KBM-7 (cell line): ENCODE measurements at regions not wholly inside any gene's neighbourhood (a gene's known extent, or its start where the extent isn't known, plus 50 kb on each side); places are given as distances from the start of the nearest gene placed in this dataset.

Source experiments
- DNase-seq: peaks from one replicate; pipeline ENCODE4 v3.0.0-alpha.2; 2015
- in situ Hi-C: fragments of 300-500 bp; cut with MboI; formaldehyde crosslinking; loops from 2 replicates; pipeline ENCODE4 v1.14.3; 2020; ENCODE audit warnings: low sequenced_read_pairs, low pct_unique_long_range_greater_than_20kb, mixed read lengths

DNA sequence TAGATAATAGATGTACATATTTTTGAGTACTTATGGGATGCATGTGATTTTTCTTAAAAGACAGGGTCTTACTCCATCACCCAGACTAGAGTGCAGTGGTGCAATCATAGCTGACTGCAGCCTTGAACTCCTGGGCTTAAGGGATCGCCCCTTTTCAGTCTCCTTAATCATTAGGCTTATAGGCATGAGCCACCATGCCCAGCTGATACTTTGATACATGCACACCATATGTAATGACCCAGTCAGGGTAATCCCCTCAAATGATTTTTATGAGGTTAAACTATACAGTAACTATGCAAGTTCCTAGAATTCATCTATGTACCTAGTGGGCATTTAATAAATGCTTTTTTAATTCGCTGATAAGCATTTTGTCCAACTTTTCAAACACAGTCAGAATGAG is 292.3 kb downstream of the DTWD2 start:
- in situ Hi-C loops = no loop called here
- DNase-seq = no peak

DNA sequence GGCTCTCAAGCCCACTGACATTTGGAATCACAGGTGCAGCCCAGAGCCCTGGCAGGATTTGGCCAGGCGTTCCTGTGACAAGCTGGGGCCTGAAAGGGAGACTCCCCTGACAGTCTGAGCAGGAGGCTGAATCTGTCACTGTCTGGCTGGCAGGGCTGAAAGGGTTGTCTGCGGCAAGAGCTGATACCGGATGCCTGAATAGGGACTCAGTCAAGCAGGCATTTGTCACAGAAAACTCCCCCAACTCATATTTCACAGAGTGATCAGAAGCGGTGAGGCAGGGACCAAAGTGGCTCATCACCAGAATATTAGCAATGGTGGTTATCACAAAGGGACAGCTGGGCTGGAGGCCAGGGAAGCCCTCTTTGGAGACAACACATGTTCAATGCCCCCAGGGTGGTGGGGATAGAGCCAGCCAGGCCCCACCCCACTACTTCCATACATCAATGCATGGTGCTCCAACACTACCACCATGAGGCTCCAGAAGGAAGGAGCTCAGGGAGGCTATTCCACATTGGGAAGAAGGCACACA is 295.5 kb downstream of the DTWD2 start:
- DNase-seq = no peak
- in situ Hi-C loops = no loop called here

DNA sequence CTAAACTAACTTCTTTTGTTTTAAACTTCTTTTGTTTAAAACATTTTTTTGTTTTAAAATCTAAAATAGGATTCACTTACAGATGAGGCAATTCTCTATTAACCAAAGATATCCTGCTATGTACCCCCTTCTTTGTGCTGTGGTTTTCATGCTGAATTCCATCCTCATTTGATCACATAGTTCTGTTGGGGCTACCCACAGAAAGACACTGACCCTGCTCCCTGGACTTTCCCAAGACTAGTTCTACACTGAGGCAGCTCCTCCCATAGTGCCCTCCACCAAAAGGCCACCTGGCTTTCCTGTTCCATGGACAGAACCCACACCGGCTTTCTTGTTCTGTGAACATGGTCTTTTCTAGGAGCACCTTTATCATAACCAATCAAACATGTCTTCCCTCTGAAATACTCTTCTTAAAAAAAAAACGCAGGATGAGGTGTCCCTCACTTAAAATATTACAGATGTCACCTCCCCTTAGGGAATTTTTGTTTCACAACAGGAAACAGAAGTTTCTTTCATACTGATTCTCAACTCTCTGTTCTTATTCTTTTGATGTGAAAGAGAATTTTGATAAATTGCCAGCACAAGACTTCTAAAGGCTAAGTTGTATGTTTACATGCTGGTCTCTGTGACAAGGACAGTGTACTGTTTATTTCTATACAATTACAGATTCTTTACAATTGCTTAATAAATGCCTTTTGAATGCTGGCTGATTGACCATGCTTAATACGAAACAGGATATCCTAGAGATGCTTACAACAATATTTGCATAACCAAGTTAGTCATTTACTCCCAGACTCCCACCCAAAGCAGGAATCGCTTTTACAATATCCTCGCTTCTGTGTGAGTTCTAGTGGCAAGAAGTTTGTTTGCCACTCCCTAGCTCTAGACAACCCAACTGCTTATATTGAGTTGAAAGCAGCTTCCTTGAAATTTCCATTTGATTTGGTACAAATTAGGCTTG is 300.4 kb downstream of the DTWD2 start:
- no peak for DNase-seq
- in situ Hi-C loops = no loop called here

DNA sequence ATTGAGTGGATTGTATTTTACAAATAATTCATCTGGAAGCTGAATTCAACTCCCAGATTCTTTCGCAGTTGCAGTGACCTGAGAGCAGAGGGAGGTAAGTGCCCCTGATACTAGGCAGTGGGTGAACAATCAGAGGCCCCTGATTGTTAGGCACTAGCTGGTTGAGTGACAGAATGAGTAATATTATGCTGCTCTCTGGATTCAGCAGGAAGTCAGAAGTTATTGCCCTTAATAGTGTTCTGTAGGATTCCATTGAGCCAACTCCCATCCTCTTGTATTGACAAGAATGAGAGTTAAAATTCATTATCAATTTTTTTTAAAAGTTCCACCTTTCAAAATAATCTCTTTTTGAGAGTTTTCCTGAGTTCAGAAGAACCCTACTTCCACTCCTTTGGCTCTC is 301.2 kb downstream of the DTWD2 start:
- no peak for DNase-seq
- in situ Hi-C loops = no loop called here

DNA sequence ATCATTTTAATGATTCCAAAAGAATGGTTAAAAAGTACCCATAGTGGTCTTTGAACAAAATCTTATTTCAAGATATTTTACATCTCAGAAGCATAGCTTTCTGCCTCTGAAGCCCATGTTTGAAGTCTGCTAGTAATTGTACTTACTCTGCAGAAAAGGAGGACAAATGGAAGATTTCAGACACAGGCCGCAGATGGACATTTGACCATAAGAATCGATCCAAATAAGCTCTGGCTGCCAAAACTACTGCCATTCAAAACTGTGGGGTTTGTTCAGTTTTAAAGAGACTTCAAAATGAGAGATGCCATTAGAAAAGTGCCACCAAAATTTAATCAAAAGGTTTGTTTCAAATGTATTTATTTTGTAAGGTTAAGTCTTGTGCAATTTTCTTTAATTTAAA is 306.7 kb downstream of the DTWD2 start:
- in situ Hi-C loops = no loop called here

DNA sequence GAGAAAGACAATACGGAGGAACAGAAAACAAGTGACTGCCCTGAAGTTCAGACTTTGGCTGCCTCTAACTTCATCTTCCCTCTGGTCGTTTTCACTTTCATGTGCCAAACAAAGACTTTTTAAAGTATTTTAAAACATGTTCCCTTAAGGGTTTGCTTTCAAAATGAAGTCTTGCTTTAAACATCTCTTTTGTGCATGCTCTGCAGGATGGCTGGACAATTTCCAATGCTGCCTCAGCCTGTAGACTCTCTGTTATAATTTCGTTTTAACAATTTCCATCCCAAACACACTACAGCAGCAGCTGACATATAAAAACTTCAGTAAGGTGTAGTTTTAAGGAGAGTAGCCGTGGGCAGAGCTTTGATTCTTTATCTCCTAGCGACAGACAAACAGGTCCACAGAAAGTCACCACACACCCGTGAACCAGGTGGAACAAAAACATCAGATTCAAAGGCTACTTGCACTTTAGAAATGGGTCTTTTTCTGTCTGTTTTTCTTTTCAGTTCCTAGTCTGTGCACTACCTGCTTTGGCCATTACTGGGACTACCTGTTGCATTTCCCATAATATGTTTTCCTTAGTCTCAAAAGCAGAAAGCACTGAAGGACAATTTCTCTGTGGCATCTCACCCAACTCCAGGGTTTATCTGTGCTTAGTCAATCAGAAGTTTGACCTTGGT is 308.9 kb downstream of the DTWD2 start:
- in situ Hi-C loops = no loop called here

More for the DNA sequence above, 306.7 kb downstream of the DTWD2 start:
- DNase-seq = no peak

DNA sequence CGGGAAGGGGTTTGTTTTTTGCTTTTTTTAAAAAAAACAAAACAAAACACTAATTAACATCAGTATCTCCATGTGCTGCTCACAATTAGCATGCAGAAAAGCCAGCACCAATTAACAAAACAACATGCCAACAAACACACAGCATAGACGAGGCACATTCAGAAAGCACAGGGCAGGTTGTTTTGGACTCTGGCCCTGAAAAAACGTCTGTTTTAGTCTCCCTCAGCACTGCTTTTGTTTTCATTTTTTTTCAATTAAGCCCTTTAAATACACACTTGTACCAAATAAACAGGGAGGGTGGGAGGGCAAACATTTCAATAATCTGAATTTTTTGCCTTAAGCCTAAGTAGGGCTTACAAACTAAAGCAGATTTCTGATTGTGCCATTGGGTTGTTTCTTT is 309.6 kb downstream of the DTWD2 start:
- DNase-seq = no peak
- in situ Hi-C loops = no loop called here

More for the DNA sequence above, 308.9 kb downstream of the DTWD2 start:
- no peak for DNase-seq

DNA sequence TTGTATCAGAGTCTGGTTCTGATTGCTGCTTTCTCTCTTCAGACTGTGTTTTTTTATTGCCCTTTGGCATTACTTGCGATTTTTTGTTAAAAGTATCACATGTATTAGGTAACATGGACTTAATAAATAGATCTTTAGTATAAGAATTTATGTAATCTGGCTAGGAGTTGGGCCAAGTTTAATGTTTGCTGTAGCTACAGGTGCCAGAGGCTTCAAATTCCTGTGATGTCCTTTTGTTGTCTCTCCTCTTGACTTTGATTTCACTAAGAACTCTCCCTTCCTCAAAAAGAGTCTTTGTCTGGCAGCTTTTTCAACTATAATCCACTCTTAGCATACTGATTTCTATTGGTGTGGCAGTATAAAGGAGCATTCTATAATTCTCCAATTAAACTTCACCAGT is 313.1 kb downstream of the DTWD2 start:
- DNase-seq = no peak
- in situ Hi-C loops = no loop called here

DNA sequence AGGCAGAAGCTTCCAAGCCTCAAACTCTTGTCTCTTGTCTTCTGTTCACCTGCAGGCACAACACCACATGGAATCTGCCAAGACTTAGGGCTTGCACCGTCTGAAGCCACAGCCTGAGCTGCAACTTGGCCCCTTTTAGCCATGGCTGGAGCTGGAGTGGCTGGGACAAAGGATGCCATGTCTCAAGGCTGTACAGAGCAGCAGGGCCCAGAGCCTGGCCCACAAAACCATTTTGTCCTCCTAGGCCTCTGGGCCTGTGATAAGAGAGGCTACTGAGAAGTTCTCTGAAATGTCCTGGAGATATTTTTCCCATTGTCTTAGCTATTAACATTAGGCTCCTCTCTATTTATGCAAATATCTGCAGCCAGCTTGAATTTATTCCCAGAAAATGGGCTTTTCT is 330.8 kb downstream of the DTWD2 start:
- in situ Hi-C loops = no loop called here
- no peak for DNase-seq

DNA sequence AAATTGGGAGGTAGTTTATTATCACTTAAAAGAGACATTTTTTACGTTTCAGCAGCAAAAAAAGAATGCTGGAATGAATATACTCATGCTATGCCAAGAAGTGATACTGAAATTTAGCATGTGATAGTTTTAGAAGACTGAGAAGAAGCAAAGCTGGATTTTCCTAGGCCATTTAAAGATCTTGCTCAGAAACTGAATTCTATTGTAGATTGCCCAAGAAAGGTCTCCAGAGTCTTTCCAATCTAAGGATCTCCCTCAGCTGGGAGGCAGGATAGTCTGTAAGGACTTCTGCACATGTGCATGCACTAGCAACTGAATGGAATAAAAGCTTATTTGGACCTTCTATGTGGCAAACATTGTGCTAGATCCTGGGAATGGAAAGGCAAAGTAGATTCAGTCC is 334.5 kb downstream of the DTWD2 start:
- DNase-seq = no peak
- in situ Hi-C loops = no loop called here

DNA sequence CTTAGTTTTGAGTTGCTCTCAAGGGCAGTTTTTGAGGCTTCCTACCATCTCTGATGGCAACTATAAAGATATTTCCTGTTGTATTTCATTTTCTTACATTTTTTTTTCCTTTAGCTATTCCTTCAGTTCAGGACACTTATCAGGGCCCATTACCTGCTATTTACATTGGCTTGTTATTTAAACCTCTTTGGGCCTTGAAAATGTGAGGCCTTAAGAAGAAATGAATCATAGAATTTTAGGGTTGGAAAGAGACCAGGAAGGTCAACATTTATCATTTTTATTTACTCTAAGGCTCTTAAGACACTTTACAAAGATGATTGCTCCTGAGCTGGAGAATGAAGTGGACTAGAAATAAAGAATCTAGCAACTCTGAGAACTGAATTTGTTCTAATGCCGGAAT is 335.2 kb downstream of the DTWD2 start:
- DNase-seq = no peak
- in situ Hi-C loops = no loop called here

DNA sequence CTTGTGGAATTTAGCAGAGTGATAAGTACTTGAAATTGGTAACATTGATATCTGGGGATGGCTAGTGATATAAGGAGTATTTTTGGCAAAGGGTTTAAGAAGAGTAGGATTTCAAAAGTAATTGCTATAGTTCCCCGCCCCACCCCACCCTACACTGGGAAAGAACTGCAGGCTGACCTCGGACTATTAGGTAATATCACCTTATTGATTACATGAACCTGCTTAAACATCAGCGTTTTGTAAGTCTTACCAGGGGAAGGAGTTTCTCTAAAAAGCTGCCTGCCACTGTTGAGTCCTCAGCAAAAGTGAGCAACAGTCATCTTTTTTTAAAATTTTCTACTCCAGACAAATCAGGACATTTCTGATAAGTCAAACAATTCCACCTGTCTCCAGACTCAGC is 337.3 kb downstream of the DTWD2 start:
- no peak for DNase-seq
- in situ Hi-C loops = no loop called here

DNA sequence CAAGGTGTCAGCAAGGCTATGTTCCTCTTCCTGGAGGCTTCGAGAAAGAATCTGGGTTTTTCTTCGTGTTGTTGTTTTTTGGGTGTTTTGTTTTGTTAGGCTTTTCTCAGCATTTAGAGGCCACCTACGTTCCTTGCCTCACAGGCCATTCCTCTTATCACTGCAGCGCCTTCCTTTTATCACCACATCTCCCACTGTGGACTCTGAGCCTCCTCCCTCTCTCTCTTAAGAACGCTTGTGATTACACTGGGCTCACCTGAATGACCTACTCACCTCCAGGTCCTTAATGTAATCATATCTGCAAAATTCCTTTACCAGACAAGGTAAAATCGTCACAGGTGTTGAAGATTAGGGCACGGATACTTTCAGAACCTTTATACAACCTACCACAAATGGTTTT is 340.8 kb downstream of the DTWD2 start:
- in situ Hi-C loops = no loop called here

DNA sequence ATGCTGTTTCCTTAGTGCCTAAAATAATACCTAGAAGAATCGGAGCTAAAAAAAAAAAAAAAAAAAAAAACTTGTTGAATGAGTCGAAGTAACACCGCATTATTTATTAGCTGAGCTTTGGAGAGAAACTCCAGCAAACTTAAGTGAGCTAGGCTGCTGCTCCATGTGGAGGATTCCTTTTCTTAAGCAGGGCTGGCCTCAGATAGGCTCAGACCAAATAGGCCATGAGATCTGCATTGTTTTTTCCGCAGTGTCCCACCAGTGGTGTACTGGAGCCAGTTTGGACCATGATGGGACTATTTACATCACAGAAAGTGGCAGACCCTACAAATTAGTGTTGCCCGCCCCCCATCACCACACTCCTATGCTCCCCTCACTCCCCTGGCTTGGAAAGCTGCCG is 341.4 kb downstream of the DTWD2 start:
- in situ Hi-C loops = no loop called here
- no peak for DNase-seq

More for the DNA sequence above, 340.8 kb downstream of the DTWD2 start:
- no peak for DNase-seq

DNA sequence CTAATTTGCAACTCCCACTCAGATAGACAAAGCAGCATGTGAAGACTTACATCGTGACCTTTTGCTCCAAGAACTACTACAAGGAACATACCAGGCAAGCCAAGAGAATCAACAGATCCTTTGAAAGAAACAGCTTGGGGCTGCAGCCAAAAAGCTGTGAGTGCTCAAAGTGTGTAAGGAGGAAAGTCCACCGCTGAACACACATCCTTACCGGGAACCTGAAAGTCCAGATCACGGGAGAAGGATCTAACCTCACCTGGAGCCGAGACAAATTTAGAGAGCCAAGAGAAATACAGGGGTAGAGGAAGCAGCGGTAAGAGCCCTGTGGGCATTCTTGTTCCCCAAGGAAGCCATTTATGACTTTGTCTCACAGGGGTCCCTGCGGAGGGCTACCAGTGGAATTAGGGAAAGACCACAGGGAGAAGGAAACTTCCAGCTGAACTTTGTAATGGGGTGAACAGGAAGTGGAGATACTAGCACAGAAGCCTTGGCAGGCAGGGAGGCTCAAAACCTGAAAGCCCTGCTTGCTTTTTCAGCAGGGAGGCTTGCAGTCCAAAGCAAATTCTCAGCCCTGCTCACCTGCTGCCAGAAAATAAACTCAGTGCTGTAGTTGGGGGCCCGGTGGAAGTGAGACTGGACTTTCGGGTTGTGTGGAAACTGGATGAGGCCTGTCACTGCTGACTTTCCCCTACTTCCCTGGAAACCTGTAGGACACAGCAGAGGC is 350.2 kb downstream of the DTWD2 start:
- DNase-seq = no peak
- in situ Hi-C loops = no loop called here

DNA sequence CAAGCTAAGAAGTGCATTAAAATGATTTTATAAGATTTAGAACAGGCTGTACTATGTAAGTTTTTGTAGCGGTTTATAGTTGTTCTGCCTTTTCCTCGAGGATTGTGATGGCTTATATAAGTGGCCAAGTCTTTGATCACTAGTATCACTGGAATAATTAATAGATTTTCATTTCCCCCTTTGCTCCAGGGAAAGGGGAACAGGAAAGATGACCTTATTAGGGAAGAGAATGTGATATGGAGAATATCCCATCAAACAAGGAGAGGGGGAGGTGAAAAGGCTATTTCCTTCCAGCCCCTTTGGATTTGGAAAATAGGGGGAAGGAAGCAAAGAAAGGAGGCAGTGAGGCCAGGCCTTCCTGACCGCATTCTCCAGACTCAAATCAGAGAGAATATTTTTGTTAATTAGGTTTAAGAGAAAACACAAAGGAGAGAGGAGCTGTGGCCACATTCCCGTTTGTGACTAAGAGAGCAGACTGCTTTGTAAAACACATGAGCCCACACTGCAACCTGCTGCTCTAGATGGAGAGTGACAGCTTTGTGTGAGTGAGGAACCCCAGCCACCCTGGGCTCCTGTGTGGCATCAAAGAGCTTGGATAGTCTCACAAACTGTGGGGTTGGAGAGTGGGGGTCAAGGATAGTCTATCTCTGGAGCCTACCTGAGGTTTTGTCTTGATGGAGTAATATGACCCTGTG is 359.5 kb downstream of the DTWD2 start:
- in situ Hi-C loops = no loop called here
- no peak for DNase-seq

DNA sequence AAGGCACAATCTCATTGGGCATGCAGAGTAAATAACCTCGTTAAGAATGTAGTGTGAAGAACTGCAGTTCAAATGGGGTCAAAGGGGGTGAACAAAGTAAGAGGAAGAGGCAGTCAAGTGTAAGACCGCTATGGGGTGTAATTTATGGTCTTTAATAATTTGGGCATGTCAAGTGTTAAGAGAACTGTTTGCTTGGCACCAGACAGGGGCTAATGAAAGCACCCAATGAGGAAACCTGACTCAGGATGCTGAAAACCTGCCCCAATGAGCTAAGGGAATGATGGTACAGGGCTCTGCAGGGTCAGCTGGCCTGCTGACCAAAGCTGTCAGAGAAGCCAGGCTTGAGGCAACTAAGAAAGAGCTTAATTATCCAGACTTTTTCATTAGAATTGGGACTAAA is 368.1 kb downstream of the DTWD2 start:
- no peak for DNase-seq
- in situ Hi-C loops = no loop called here

DNA sequence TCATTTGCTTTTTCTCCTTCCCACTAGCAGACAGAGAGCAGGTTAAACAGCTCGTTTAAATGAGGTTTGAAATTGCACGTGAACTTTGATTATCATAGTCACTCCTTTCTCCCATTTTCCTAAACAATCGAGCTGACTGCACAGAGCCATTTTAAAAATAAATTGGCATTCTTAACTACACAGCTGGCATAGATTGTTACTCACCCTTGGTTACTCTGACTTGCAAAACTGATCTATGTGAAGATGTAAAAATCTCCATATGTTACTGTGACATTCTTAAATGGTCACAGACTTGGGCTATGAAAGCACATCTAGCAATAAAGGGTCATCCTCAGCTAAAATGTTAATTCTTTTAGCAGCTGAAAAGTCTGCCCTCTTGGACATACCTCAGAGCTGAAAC is 368.5 kb downstream of the DTWD2 start:
- no peak for DNase-seq
- in situ Hi-C loops = no loop called here

DNA sequence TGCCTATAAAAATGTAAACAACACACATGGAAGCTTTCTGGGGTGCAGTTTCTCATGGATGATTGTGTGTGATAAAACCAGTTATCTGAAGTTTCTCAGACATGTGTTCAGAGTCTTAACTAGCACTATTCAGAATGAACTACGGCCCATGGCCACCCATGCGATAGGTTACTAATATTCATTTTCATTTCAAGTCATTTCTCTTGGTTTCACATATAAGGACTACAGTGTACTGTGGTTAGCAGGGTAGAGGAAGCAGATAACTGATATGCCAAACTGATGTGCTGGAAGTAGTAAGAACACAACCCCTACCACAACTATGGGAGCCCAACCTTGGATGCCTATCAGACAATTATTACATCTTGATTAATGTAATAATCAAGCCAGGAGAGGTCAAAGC is 372.1 kb downstream of the DTWD2 start:
- no peak for DNase-seq
- in situ Hi-C loops = no loop called here
